HepG2 (cell line): ENCODE measurements at regions not wholly inside any gene's neighbourhood (a gene's known extent, or its start where the extent isn't known, plus 50 kb on each side); places are given as distances from the start of the nearest gene placed in this dataset.

Experiments
- ATAC-seq: fragments of 200-7000 bp; cut with Tn5 transposase; 3 replicates; pipeline ENCODE4 v1.9.1; 2020; ENCODE audit warnings: mild to moderate bottlenecking, moderate library complexity
- BruUV-seq: library from RNA; stranded (reverse); fragments of 400-500 nt; replicated peaks from 2 replicates; lab custom pipeline; 2021; lab: Mats Ljungman, UMichigan
- CTCF ChIA-PET: fragments of 300-600 bp; formaldehyde crosslinking; extraction: SDS; loops from one replicate; lab custom pipeline; 2021; ENCODE audit warnings: low total read pairs, inconsistent platforms, low intra/inter-chr PET ratio; lab: Yijun Ruan, JAX
- POLR2A ChIA-PET: fragments of 350-600 bp; sonication (Branson Sonifier 250); formaldehyde crosslinking; loops from one replicate; lab custom pipeline; 2020; ENCODE audit warnings: antibody characterized with exemption, inconsistent platforms; lab: Yijun Ruan, JAX
- DNase-seq: peaks from one replicate; pipeline ENCODE4 v3.0.0-alpha.2; 2015; ENCODE audit warnings: low spot score
- FAIRE-seq: peaks from 3 replicates; lab custom pipeline; 2011; peaks lifted over from hg19 to GRCh38; lab: Jason Lieb, UNC
- H2AFZ ChIP-seq: one replicate; pipeline ENCODE4 v1.6.1; 2011; ENCODE audit warnings: low read length, inconsistent platforms
- H3K27ac ChIP-seq: fragments of 300-600 bp; 3 replicates; pipeline ENCODE4 v1.8.0; 2011; ENCODE audit warnings: mixed run types, mild to moderate bottlenecking, mixed read lengths, low read length, inconsistent platforms; ENCODE audit not compliant: insufficient read depth; ENCODE audit errors: extremely low read length
- H3K27me3 ChIP-seq, 2 experiments: fragments of 200-600 bp in 1 of 2; 2 replicates in 1 of 2; 3 replicates in 1 of 2; pipeline versions ENCODE4 v1.6.0 to v1.8.0; 2011; ENCODE audit warnings: low read length in 2 of 2, mild to moderate bottlenecking in 2 of 2, moderate library complexity in 2 of 2, inconsistent platforms in 1 of 2; ENCODE audit not compliant: insufficient read depth in 2 of 2, control insufficient read depth in 1 of 2
- H3K36me3 ChIP-seq, 2 experiments: fragments of 200-600 bp in 1 of 2; replicated peaks in 1 of 2; 2 replicates in 1 of 2; 3 replicates in 1 of 2; pipeline versions ENCODE4 v1.5.1 to v1.8.0; 2011; ENCODE audit warnings: low read length in 2 of 2, inconsistent platforms in 1 of 2; ENCODE audit not compliant: insufficient read depth in 2 of 2, control insufficient read depth in 1 of 2
- H3K4me1 ChIP-seq: 2 replicates; pipeline ENCODE4 v1.5.1; 2012; ENCODE audit warnings: low read length, inconsistent platforms; ENCODE audit not compliant: insufficient read depth
- H3K4me2 ChIP-seq: 2 replicates; pipeline ENCODE4 v1.6.0; 2011; ENCODE audit warnings: low read depth, low read length, inconsistent platforms
- H3K4me3 ChIP-seq, 3 experiments: fragments of 200-600 bp in 1 of 3; sonication (generic), shearing (Covaris generic) in 1 of 3; replicated peaks in 1 of 3; 2 replicates each; pipeline ENCODE4 v1.5.1; 2011 to 2016; ENCODE audit warnings: low read length in 3 of 3, inconsistent platforms in 2 of 3, low read depth in 2 of 3, mild to moderate bottlenecking in 2 of 3, control low read depth in 1 of 3, mixed read lengths in 1 of 3; ENCODE audit not compliant: insufficient read depth in 1 of 3
- H3K79me2 ChIP-seq: one replicate; pipeline ENCODE4 v1.6.1; 2011; ENCODE audit warnings: low read length, inconsistent platforms; ENCODE audit not compliant: insufficient read depth
- H3K9ac ChIP-seq: 2 replicates; pipeline ENCODE4 v1.6.0; 2011; ENCODE audit warnings: mild to moderate bottlenecking, low read depth, low read length, inconsistent platforms; ENCODE audit not compliant: insufficient read depth
- H3K9me3 ChIP-seq: 2 replicates; pipeline ENCODE4 v1.5.1; 2012; ENCODE audit warnings: mild to moderate bottlenecking, low read length
- H4K20me1 ChIP-seq: 2 replicates; pipeline ENCODE4 v1.6.0; 2011; ENCODE audit warnings: inconsistent platforms, mild to moderate bottlenecking, low read length, moderate library complexity; ENCODE audit not compliant: insufficient read depth
- BORCS8-MEF2B ChIP-seq: sonication (generic); formaldehyde crosslinking; IDR thresholded peaks from 2 replicates; pipeline ENCODE4 v1.8.0; 2022; ENCODE audit warnings: mild to moderate bottlenecking, missing genetic modification reagents
- CC2D1A ChIP-seq: sonication (generic); formaldehyde crosslinking; IDR thresholded peaks from 2 replicates; pipeline ENCODE4 v1.8.1; 2023; ENCODE audit warnings: mild to moderate bottlenecking, missing genetic modification reagents
- CHD2 ChIP-seq: IDR thresholded peaks from 2 replicates; pipeline ENCODE4 v1.6.1; 2011; ENCODE audit warnings: low read depth, low read length, improper control_type of control experiment
- FIP1L1 ChIP-seq: fragments of 200-400 bp; formaldehyde crosslinking; IDR thresholded peaks from 2 replicates; pipeline ENCODE4 v1.6.1; 2018; ENCODE audit warnings: low read depth, mild to moderate bottlenecking, low read length, moderate library complexity, borderline replicate concordance; ENCODE audit not compliant: insufficient read depth
- FOXA1 ChIP-seq, 2 experiments: fragments of 450-650 bp in 1 of 2; sonication (generic) in 1 of 2; formaldehyde crosslinking in 1 of 2; IDR thresholded peaks; 2 replicates each; pipeline versions ENCODE4 v1.4.0 to v1.6.1; 2016 to 2020; ENCODE audit warnings: missing genetic modification reagents in 1 of 2
- FOXJ3 ChIP-seq: sonication (generic); formaldehyde crosslinking; IDR thresholded peaks from 2 replicates; pipeline ENCODE4 v1.4.0; 2020; ENCODE audit warnings: missing genetic modification reagents, mild to moderate bottlenecking, borderline replicate concordance
- NFE2L1 ChIP-seq: sonication (generic); formaldehyde crosslinking; IDR thresholded peaks from 2 replicates; pipeline ENCODE4 v1.4.0; 2020; ENCODE audit warnings: missing genetic modification reagents, mild to moderate bottlenecking, borderline replicate concordance
- PRPF4 ChIP-seq: fragments of 200-400 bp; formaldehyde crosslinking; IDR thresholded peaks from 2 replicates; pipeline ENCODE4 v1.6.1; 2016; ENCODE audit warnings: low read length, low read depth; ENCODE audit not compliant: poor library complexity, severe bottlenecking
- RORA ChIP-seq: sonication (generic); formaldehyde crosslinking; IDR thresholded peaks from 2 replicates; pipeline ENCODE4 v1.5.0; 2020; ENCODE audit warnings: mild to moderate bottlenecking, missing genetic modification reagents, moderate library complexity
- THAP11 ChIP-seq: IDR thresholded peaks from 2 replicates; pipeline ENCODE4 v1.6.1; 2016; ENCODE audit warnings: missing biosample characterization, missing genetic modification reagents
- XRCC5 ChIP-seq: fragments of 200-400 bp; formaldehyde crosslinking; optimal IDR thresholded peaks from 2 replicates; pipeline ENCODE3; 2017; ENCODE audit warnings: mild to moderate bottlenecking, low read length
- ZSCAN20 ChIP-seq: sonication (generic); formaldehyde crosslinking; IDR thresholded peaks from 2 replicates; pipeline ENCODE4 v1.4.0; 2020; ENCODE audit warnings: missing genetic modification reagents, mild to moderate bottlenecking, borderline replicate concordance
- WGBS: methylation state at CpG from one replicate; pipeline ENCODE4 v1.1.6; 2017; ENCODE audit warnings: low lambda C conversion rate; 5-methylcytosine and 5-hydroxymethylcytosine counted together
- in situ Hi-C: cut with HindIII; loops from 2 replicates; pipeline ENCODE4 v1.10.0; 2017; ENCODE audit warnings: low pct_unique_long_range_greater_than_20kb; ENCODE audit not compliant: extremely low pct_ligation_motif_present
- intact Hi-C: fragments of 100-400 bp; cut with micrococcal nuclease; formaldehyde crosslinking; loops from one replicate; pipeline ENCODE4 v1.10.0; 2022; ENCODE audit not compliant: unreplicated experiment
- TF ChIP-seq, protein P1 (sequence below): sonication (generic); formaldehyde crosslinking; IDR thresholded peaks from 2 replicates; pipeline ENCODE4 v1.4.0; 2020; ENCODE audit warnings: mild to moderate bottlenecking, missing genetic modification reagents, borderline replicate concordance
- TF ChIP-seq, protein P2 (sequence below): IDR thresholded peaks from 2 replicates; pipeline ENCODE4 v1.6.1; 2016; ENCODE audit warnings: missing compliant biosample characterization, missing genetic modification reagents, borderline replicate concordance

DNA sequence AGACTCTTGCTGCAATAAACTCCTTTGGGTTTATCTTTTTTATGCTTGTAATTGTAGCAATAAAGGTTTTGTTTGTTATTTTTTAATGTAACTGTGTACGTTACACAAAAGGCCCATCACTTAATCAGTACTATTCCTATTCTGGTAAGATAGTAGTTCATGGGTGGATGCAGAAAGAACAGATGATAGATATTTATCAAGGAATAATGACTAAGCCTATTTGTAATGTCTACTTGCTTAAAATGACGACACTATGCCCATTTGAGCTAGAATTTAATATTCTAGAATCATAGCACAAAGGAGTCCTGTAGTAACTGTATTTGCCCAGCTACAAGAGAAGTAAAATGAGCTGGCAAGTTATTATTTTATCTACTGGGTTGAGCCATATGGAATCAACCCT is 235.4 kb upstream of the DYNLRB2 start:
- POLR2A ChIA-PET = no interaction called here
- BruUV-seq = no TSS peak

More for the DNA sequence above, 235.4 kb upstream of the DYNLRB2 start:
- Histone ChIP-seq H3K27ac (no peak overlapping the region), H3K4me3 (no peak overlapping the region), H3K27me3 (no peaks in the 10 kb centered on the region; a peak in 1 of 5 replicates), H4K20me1 (no peaks in the 10 kb centered on the region), H3K4me1 (no peaks in the 10 kb centered on the region), H3K9me3 (no peaks in the 10 kb centered on the region), H3K79me2 (no peaks in the 10 kb centered on the region), H2AFZ (no peak overlapping the region), H3K4me2 (no peak overlapping the region), H3K36me3 (no peaks in the 10 kb centered on the region), H3K9ac (no peak overlapping the region)
- no peak for TF ChIP-seq FIP1L1
- TF ChIP-seq, protein P1, sequence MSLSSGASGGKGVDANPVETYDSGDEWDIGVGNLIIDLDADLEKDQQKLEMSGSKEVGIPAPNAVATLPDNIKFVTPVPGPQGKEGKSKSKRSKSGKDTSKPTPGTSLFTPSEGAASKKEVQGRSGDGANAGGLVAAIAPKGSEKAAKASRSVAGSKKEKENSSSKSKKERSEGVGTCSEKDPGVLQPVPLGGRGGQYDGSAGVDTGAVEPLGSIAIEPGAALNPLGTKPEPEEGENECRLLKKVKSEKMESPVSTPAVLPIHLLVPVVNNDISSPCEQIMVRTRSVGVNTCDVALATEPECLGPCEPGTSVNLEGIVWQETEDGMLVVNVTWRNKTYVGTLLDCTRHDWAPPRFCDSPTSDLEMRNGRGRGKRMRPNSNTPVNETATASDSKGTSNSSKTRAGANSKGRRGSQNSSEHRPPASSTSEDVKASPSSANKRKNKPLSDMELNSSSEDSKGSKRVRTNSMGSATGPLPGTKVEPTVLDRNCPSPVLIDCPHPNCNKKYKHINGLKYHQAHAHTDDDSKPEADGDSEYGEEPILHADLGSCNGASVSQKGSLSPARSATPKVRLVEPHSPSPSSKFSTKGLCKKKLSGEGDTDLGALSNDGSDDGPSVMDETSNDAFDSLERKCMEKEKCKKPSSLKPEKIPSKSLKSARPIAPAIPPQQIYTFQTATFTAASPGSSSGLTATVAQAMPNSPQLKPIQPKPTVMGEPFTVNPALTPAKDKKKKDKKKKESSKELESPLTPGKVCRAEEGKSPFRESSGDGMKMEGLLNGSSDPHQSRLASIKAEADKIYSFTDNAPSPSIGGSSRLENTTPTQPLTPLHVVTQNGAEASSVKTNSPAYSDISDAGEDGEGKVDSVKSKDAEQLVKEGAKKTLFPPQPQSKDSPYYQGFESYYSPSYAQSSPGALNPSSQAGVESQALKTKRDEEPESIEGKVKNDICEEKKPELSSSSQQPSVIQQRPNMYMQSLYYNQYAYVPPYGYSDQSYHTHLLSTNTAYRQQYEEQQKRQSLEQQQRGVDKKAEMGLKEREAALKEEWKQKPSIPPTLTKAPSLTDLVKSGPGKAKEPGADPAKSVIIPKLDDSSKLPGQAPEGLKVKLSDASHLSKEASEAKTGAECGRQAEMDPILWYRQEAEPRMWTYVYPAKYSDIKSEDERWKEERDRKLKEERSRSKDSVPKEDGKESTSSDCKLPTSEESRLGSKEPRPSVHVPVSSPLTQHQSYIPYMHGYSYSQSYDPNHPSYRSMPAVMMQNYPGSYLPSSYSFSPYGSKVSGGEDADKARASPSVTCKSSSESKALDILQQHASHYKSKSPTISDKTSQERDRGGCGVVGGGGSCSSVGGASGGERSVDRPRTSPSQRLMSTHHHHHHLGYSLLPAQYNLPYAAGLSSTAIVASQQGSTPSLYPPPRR (CRISPR knock-in tag) = no peak
- TF ChIP-seq, protein P2, sequence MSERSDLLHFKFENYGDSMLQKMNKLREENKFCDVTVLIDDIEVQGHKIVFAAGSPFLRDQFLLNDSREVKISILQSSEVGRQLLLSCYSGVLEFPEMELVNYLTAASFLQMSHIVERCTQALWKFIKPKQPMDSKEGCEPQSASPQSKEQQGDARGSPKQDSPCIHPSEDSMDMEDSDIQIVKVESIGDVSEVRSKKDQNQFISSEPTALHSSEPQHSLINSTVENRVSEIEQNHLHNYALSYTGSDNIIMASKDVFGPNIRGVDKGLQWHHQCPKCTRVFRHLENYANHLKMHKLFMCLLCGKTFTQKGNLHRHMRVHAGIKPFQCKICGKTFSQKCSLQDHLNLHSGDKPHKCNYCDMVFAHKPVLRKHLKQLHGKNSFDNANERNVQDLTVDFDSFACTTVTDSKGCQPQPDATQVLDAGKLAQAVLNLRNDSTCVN = no peak
- TF ChIP-seq XRCC5 = no peak
- TF ChIP-seq CHD2 = no peak
- TF ChIP-seq RORA (CRISPR knock-in tag) = no peak
- no peak for TF ChIP-seq PRPF4
- TF ChIP-seq THAP11 = no peak
- no peak for TF ChIP-seq BORCS8-MEF2B (CRISPR knock-in tag)
- no peak for TF ChIP-seq FOXJ3
- TF ChIP-seq ZSCAN20 (CRISPR knock-in tag) = no peak
- no peak for TF ChIP-seq CC2D1A
- no peak for TF ChIP-seq NFE2L1
- TF ChIP-seq FOXA1 (IDR thresholded peaks at IDR 0.05) = no peak
- no peak for TF ChIP-seq FOXA1 (CRISPR knock-in tag; IDR thresholded peaks at IDR 0.05)
- DNase-seq (no peak), ATAC-seq (no peak), FAIRE-seq (no peak)
- CTCF ChIA-PET = no interaction called here
- in situ Hi-C loops = no loop called here
- intact Hi-C loops = no loop called here
- WGBS = 15% methylated on average over 2 of the region's 2 CpGs
